HG03196 (cell line): ENCODE measurements at regions not wholly inside any gene's neighbourhood (a gene's known extent, or its start where the extent isn't known, plus 50 kb on each side); places are given as distances from the start of the nearest gene placed in this dataset.

Experiments
- ATAC-seq: cut with Tn5 transposase; IDR thresholded peaks from one replicate; pipeline ENCODE4 v1.9.1; 2021; ENCODE audit not compliant: unreplicated experiment

GRCh38 chr10:113357681-113358300 lies 195.1 kb upstream of the HABP2 start:
- ATAC-seq = no peak

GRCh38 chr10:113359655-113360054 lies 193.2 kb upstream of the HABP2 start:
- no peak for ATAC-seq

- ATAC-seq = no peak
These were observed 192.0 kb upstream of the HABP2 start for GRCh38 chr10:113360870-113361269.

- no peak for ATAC-seq
These were observed 190.2 kb upstream of the HABP2 start for GRCh38 chr10:113362645-113363091.

- no peak for ATAC-seq
These were observed 188.6 kb upstream of the HABP2 start for GRCh38 chr10:113364227-113364626.

- no peak for ATAC-seq
These were observed 184.0 kb upstream of the HABP2 start for GRCh38 chr10:113368666-113369364.

GRCh38 chr10:113369365-113369694 lies 183.5 kb upstream of the HABP2 start:
- ATAC-seq = no peak

GRCh38 chr10:113376428-113376827 lies 176.4 kb upstream of the HABP2 start:
- ATAC-seq = no peak

- ATAC-seq = no peak
These were observed 173.8 kb upstream of the HABP2 start for GRCh38 chr10:113379091-113379490.

- no peak for ATAC-seq
These were observed 171.4 kb upstream of the HABP2 start for GRCh38 chr10:113381416-113381815.

- peak; percentile 71 for ATAC-seq
These were observed 170.8 kb upstream of the HABP2 start for GRCh38 chr10:113381981-113382509.

GRCh38 chr10:113382691-113383090 lies 170.2 kb upstream of the HABP2 start:
- ATAC-seq = no peak

- ATAC-seq = no peak
These were observed 168.7 kb upstream of the HABP2 start for GRCh38 chr10:113384181-113384580.

- ATAC-seq = no peak
These were observed 167.5 kb upstream of the HABP2 start for GRCh38 chr10:113385021-113385999.

- ATAC-seq = no peak
These were observed 166.8 kb upstream of the HABP2 start for GRCh38 chr10:113386005-113386404.

- no peak for ATAC-seq
These were observed 162.9 kb upstream of the HABP2 start for GRCh38 chr10:113389969-113390368.

GRCh38 chr10:113390896-113391295 lies 162.0 kb upstream of the HABP2 start:
- ATAC-seq = no peak

- no peak for ATAC-seq
These were observed 155.8 kb upstream of the HABP2 start for GRCh38 chr10:113397047-113397446.

GRCh38 chr10:113399065-113399464 lies 153.8 kb upstream of the HABP2 start:
- ATAC-seq = no peak

- no peak for ATAC-seq
These were observed 150.3 kb upstream of the HABP2 start for GRCh38 chr10:113402602-113403001.

GRCh38 chr10:113407218-113407617 lies 145.6 kb upstream of the HABP2 start:
- no peak for ATAC-seq
